Right hindlimb (tissue), 1 donor: ENCODE measurements at regions not wholly inside any gene's neighbourhood (a gene's known extent, or its start where the extent isn't known, plus 50 kb on each side); places are given as distances from the start of the nearest gene placed in this dataset.
"Not testable (repeated sequence)": the region's sequence is repeated elsewhere in the genome, so short reads cannot be mapped to it uniquely, and the experiment has no call there.

Experiments used
- DNase-seq: peaks from one replicate; pipeline ENCODE4 v3.0.0-alpha.2; 2018

DNA sequence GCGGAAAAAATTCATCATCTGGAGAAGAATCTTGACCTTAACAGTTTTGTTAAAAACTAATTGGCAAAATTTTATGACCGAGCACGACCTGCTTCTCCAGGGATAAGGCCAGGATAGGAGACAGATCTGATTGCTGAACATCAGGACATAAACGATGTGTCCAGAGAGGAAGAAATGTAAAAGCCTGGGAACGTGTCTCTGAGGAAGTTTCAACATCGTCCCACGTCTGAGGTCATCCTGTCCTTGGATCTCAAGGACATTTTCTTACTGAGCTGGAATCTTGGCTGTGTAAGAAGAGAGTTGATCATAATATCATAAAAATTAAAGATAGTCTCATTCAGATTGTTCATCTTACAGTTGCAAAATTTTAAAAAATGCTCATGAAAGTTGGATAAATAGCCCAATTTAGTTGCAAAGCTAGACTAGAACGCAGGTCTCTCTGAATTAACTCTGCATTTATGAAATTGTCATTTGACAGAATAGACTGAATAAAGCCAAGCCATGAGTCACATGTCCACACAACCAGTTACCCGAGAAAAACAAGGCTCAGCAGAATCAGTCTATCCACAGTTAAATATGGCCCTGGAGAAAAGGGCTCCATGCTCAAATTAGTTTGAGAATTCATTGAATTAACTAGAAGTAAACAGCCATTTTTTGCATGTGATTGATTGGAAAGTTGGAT is 120.0 kb upstream of the EGFR start:
- DNase-seq, result no peak

- DNase-seq, result no peak
Measured at GRCh38 chr7:54901840-54902239, 117.0 kb upstream of the EGFR start.

DNA sequence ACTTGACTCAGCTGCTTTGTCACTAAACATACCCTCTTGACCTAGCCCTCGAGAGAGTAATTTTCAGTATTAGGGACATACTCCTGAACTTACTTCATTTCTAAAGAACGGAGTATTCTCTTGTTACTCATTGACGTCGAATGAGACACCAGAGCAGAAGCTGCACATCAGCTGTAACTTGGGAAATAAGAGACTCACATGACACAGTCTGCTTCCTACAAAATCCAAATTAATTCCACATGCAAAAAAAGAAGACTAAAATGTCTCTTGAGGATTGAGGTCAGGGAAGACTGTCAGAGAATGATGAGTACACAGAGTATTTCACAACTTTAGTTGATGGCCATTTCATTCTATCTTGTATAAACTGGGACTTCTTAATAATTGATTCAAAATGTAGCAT is 114.7 kb upstream of the EGFR start:
- no peak for DNase-seq

DNA sequence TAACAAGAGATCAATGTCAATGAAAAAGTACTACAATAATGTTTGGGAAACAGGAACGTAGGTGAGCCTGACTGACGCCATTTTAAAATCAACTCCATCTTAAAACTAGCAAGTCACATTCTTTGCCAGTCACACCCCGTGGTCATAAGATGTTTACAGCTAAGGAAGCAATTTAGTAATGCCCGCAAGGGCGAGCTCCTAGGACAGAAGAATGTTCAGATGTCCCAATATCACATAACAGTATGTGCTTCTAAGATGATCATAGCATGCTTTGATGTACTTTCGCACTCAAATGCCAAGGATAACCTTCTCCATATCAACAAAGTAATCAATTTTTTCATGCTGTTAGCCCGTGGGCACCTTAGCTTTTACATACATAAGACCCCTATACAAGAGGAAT is 113.8 kb upstream of the EGFR start:
- DNase-seq, result no peak

DNA sequence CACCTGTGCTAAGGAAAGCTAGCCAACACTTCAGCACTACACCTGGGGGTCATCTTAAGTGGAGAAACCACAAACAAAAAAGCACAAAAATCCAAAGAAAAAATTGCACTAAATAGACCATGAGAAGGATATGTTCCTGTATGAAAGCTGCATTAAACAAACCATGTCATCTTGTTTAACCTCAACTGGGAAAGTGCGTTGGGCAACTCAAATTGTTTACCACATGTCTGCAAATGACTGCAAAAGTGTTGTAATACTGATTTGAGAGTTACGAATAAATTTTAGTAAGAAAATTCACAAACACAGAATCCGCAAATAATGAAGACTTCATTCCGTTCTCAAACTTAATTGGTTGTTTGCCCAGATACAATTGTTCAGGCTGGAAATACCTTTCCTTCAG is 111.9 kb upstream of the EGFR start:
- no peak for DNase-seq

DNA sequence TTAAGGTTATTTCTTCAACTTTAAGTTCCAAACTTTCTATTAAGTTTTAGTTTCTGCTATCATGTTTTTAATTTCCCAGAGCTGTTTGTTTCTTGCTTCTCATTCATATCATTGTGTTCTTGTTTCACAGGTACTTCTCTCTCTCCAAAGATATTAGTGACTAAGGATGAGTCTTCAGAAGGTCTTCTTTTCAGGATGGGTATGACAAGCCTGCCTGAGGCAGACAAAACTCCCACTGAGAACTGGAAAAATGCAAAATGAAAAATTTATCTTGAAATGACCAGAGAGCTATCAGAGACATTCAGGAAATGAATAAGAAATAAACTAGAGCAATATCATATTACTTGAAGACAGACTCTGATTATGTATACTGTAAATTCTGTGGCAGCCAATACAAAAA is 110.8 kb upstream of the EGFR start:
- DNase-seq, result no peak

- no peak for DNase-seq
Measured at GRCh38 chr7:54908760-54909438, 109.9 kb upstream of the EGFR start.

- no peak for DNase-seq
Measured at GRCh38 chr7:54915870-54916598, 102.8 kb upstream of the EGFR start.

DNA sequence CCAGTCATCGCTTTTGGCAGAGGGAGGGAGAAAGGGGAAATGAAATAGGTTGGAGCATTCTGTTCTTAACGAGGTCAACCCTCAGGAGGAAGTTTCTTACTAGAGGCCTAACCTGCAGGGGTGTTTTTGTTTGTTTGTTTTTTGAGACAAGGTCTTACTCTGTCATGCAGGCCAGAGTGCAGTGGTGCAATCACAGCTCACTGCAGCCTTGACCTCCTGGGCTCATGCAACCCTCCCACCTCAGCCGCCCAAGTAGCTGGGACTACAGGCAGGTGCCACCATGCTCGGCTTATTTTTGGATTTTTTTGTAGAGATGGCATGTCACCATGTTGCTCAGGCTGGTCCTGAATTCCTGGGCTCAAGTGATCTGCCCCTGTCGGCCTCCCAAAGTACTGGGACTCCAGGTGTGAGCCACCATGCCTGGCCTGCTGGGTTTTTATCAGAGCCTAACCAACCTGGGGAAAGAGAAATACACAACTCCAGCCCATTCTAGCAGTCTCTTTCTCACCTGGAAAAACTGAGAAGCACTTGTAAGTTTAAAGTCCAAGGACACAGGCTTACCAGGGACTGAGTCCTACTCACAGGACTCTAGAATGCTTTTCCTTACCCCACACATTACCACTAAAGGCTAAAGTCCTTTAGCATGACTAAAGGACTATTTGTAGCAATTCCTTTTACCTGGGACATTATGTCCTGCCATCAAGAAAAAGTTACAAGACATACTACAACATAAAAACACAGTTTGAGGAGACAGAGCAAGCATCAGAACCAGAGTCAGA is 101.0 kb upstream of the EGFR start:
- DNase-seq, result no peak

GRCh38 chr7:54921116-54921515 is 97.7 kb upstream of the EGFR start:
- no peak for DNase-seq

GRCh38 chr7:54931532-54931931 is 87.3 kb upstream of the EGFR start:
- no peak for DNase-seq

- peak; percentile 83 for DNase-seq
Measured at GRCh38 chr7:54932818-54933543, 85.8 kb upstream of the EGFR start.

- no peak for DNase-seq
Measured at GRCh38 chr7:54933643-54934042, 85.2 kb upstream of the EGFR start.

GRCh38 chr7:54940748-54941147 is 78.1 kb upstream of the EGFR start:
- DNase-seq, result no peak

GRCh38 chr7:54944179-54944578 is 74.6 kb upstream of the EGFR start:
- DNase-seq, result no peak

- no peak for DNase-seq
Measured at GRCh38 chr7:54946271-54946670, 72.5 kb upstream of the EGFR start.

GRCh38 chr7:54946764-54947163 is 72.1 kb upstream of the EGFR start:
- DNase-seq, result no peak

GRCh38 chr7:54947266-54947665 is 71.6 kb upstream of the EGFR start:
- no peak for DNase-seq

DNA sequence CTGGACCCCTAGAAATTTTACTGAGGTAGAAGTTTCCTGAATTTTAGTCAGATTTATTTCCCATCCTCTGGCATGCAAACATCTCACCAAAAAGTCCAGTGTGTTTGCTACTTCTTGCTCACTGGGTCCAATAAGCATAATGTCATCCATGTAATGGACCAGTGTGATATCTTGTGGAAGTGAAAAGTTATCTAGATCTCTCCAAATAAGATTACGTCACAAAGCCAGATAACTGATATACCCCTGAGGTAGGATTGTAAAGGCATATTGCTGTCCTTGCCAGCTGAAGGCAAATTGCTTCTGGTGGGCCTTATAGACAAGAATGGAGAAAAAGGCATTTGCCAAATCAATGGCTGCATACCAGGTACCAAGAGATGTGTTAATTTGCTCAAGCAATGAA is 69.3 kb upstream of the EGFR start:
- not testable (repeated sequence) for DNase-seq

DNA sequence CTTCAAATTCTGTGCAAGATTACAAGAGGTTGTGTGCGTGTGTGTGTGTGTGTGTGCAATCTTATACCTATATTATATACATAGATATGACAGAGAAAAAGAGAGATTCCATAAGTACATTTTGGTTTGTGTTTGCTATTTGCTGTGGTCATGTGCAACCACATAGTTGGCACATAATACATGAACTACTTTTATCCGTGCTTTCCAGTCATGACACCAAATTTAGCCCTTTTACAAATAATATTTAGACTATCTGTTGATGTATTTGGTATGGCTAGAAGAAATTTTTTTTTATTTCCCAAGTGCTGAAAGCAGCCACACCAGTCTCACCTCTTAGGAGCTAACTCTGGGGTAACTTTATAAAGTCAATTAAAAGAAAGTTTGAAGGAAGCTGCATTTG is 63.5 kb upstream of the EGFR start:
- no peak for DNase-seq

- no peak for DNase-seq
Measured at GRCh38 chr7:54955696-54956420, 63.0 kb upstream of the EGFR start.

DNA sequence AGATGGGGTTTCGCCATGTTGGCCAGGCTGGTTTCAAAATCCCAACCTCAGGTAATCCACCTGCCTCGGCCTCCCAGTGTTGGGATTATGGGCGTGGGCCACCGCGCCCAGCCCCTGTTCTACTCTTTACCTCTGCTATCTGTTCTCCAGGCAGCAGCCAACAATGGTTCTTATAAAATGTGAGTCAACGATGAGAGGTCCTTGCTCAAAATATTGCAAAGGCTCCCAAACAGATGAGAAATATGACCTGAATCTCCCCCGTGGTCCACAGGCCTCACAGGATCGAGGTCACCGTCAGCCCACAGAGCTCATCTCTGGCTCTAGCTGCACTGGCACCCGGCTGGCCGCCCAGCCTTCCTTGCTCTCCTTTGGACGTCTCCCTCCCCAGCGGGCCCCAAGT is 62.0 kb upstream of the EGFR start:
- DNase-seq, result no peak
